ENCODE measurements at regions not wholly inside any gene's neighbourhood (a gene's known extent, or its start where the extent isn't known, plus 50 kb on each side); places are given as distances from the start of the nearest gene placed in this dataset.

- Histone ChIP-seq H3K27ac (ENCODE audit: low read length) (no peak overlapping the region), H3K9me3 (ENCODE audit: control insufficient read depth, low read depth, low read length) (no peaks in the 10 kb centered on the region), H3K27me3 (ENCODE audit: control insufficient read depth, insufficient read depth, low read length) (no peaks in the 10 kb centered on the region), H3K36me3 (ENCODE audit: control insufficient read depth, insufficient read depth, low read length) (no peaks in the 10 kb centered on the region), H3K4me1 (ENCODE audit: control insufficient read depth, insufficient read depth, low read length) (no peaks in the 10 kb centered on the region), H3K4me3 (ENCODE audit: low read length) (no peak overlapping the region)
- no peak for DNase-seq
- no CpG with 5 or more reads among the region's 6 CpGs for WGBS (ENCODE audit: insufficient coverage, low lambda C conversion rate)
These were observed 84.5 kb upstream of the REG3G start for GRCh38 chr2:78940998-78941397.

- WGBS (ENCODE audit: insufficient coverage, low lambda C conversion rate) = 92% methylated on average over 1 of the region's 2 CpGs
- H3K27me3 ChIP-seq (ENCODE audit: control insufficient read depth, insufficient read depth, low read length) = no peaks in the 10 kb centered on the region
- no peaks in the 10 kb centered on the region for H3K9me3 ChIP-seq (ENCODE audit: control insufficient read depth, low read depth, low read length)
- H3K4me3 ChIP-seq (ENCODE audit: low read length) = no peak overlapping the region
- no peak for DNase-seq
- no peaks in the 10 kb centered on the region for H3K4me1 ChIP-seq (ENCODE audit: control insufficient read depth, insufficient read depth, low read length)
- no peaks in the 10 kb centered on the region for H3K36me3 ChIP-seq (ENCODE audit: control insufficient read depth, insufficient read depth, low read length)
- no peak overlapping the region for H3K27ac ChIP-seq (ENCODE audit: low read length)
These were observed 83.8 kb upstream of the REG3G start for GRCh38 chr2:78941751-78942150.

GRCh38 chr2:78963881-78964280, 61.6 kb upstream of the REG3G start:
- Histone ChIP-seq H3K4me1 (ENCODE audit: control insufficient read depth, insufficient read depth, low read length) (no peaks in the 10 kb centered on the region), H3K4me3 (ENCODE audit: low read length) (no peak overlapping the region), H3K27me3 (ENCODE audit: control insufficient read depth, insufficient read depth, low read length) (no peaks in the 10 kb centered on the region), H3K27ac (ENCODE audit: low read length) (no peak overlapping the region), H3K36me3 (ENCODE audit: control insufficient read depth, insufficient read depth, low read length) (no peaks in the 10 kb centered on the region), H3K9me3 (ENCODE audit: control insufficient read depth, low read depth, low read length) (no peaks in the 10 kb centered on the region)
- 100% methylated on average over 1 of the region's 2 CpGs for WGBS (ENCODE audit: insufficient coverage, low lambda C conversion rate)
- no peak for DNase-seq

- H3K36me3 ChIP-seq (ENCODE audit: control insufficient read depth, insufficient read depth, low read length) = no peaks in the 10 kb centered on the region
- no peak overlapping the region for H3K4me3 ChIP-seq (ENCODE audit: low read length)
- H3K9me3 ChIP-seq (ENCODE audit: control insufficient read depth, low read depth, low read length) = no peaks in the 10 kb centered on the region
- DNase-seq = no peak
- H3K4me1 ChIP-seq (ENCODE audit: control insufficient read depth, insufficient read depth, low read length) = no peaks in the 10 kb centered on the region
- H3K27me3 ChIP-seq (ENCODE audit: control insufficient read depth, insufficient read depth, low read length) = no peaks in the 10 kb centered on the region
- 83% methylated on average over 1 of the region's 4 CpGs for WGBS (ENCODE audit: insufficient coverage, low lambda C conversion rate)
- H3K27ac ChIP-seq (ENCODE audit: low read length) = no peak overlapping the region
These were observed 58.2 kb upstream of the REG3G start for GRCh38 chr2:78967294-78967693.

GRCh38 chr2:78973630-78974029, 51.9 kb upstream of the REG3G start:
- H3K27me3 ChIP-seq (ENCODE audit: control insufficient read depth, insufficient read depth, low read length) = no peaks in the 10 kb centered on the region
- H3K36me3 ChIP-seq (ENCODE audit: control insufficient read depth, insufficient read depth, low read length) = no peaks in the 10 kb centered on the region
- no peak for DNase-seq
- no peaks in the 10 kb centered on the region for H3K4me1 ChIP-seq (ENCODE audit: control insufficient read depth, insufficient read depth, low read length)
- H3K9me3 ChIP-seq (ENCODE audit: control insufficient read depth, low read depth, low read length) = no peaks in the 10 kb centered on the region
- no peak overlapping the region for H3K27ac ChIP-seq (ENCODE audit: low read length)
- no peak overlapping the region for H3K4me3 ChIP-seq (ENCODE audit: low read length)
- 73% methylated on average over 2 of the region's 3 CpGs for WGBS (ENCODE audit: insufficient coverage, low lambda C conversion rate)
